SK-N-SH (cell line): ENCODE measurements at regions not wholly inside any gene's neighbourhood (a gene's known extent, or its start where the extent isn't known, plus 50 kb on each side); places are given as distances from the start of the nearest gene placed in this dataset.

ENCODE experiments used
- CTCF ChIP-seq: fragments of 200-600 bp; sonication (generic); IDR thresholded peaks from 2 replicates; pipeline ENCODE4 v1.6.1; 2017; ENCODE audit warnings: antibody characterized with exemption, mild to moderate bottlenecking, moderate library complexity
- EP300 ChIP-seq, 2 experiments: IDR thresholded peaks; 2 replicates each; pipeline versions ENCODE4 v1.4.0 to v1.6.1; 2012; ENCODE audit warnings: borderline replicate concordance in 1 of 2, low read depth in 1 of 2, low read length in 1 of 2
- FOXJ3 ChIP-seq: sonication (generic); formaldehyde crosslinking; IDR thresholded peaks from 2 replicates; pipeline ENCODE4 v1.5.1; 2020; ENCODE audit warnings: mild to moderate bottlenecking, missing genetic modification reagents
- GABPA ChIP-seq: IDR thresholded peaks from 2 replicates; pipeline ENCODE4 v1.4.0; 2012; ENCODE audit warnings: low read depth, mild to moderate bottlenecking
- MXI1 ChIP-seq: IDR thresholded peaks from 2 replicates; pipeline ENCODE4 v1.6.1; 2012; ENCODE audit warnings: mild to moderate bottlenecking, low read depth, low read length, improper control_type of control experiment
- NFIC ChIP-seq: IDR thresholded peaks from 2 replicates; pipeline ENCODE4 v1.4.0; 2012; ENCODE audit warnings: borderline replicate concordance
- POLR2AphosphoS5 ChIP-seq: IDR thresholded peaks from 2 replicates; pipeline ENCODE4 v1.6.1; 2012; ENCODE audit warnings: low read depth, low read length
- REST ChIP-seq: IDR thresholded peaks from 2 replicates; pipeline ENCODE4 v1.6.1; 2012; ENCODE audit warnings: mild to moderate bottlenecking, low read depth, low read length, moderate library complexity
- RFX5 ChIP-seq: IDR thresholded peaks from 2 replicates; pipeline ENCODE4 v1.6.1; 2012; ENCODE audit warnings: mild to moderate bottlenecking, improper control_type of control experiment, low read length
- SIN3A ChIP-seq: IDR thresholded peaks from 2 replicates; pipeline ENCODE4 v1.6.1; 2012; ENCODE audit warnings: low read depth, mild to moderate bottlenecking, low read length, moderate library complexity, borderline replicate concordance
- SMC3 ChIP-seq: IDR thresholded peaks from 2 replicates; pipeline ENCODE4 v1.6.1; 2012; ENCODE audit warnings: low read depth, low read length, improper control_type of control experiment
- TCF12 ChIP-seq: IDR thresholded peaks from 2 replicates; pipeline ENCODE4 v1.4.0; 2012

GRCh38 chr2:40039549-40039948, 260.5 kb upstream of the THUMPD2 start:
- TF ChIP-seq CTCF (no peak), EP300 (IDR thresholded peaks at IDR 0.05; ENCODE audit: borderline replicate concordance in 1 of 2, low read depth in 1 of 2, low read length in 1 of 2) (no peak), MXI1 (no peak), GABPA (no peak), FOXJ3 (CRISPR knock-in tag) (no peak), RFX5 (no peak), REST (no peak), POLR2AphosphoS5 (no peak), SMC3 (no peak), TCF12 (no peak), SIN3A (no peak), NFIC (no peak)
